Nucleus accumbens (tissue), 56 donors: ENCODE measurements at regions not wholly inside any gene's neighbourhood (a gene's known extent, or its start where the extent isn't known, plus 50 kb on each side); places are given as distances from the start of the nearest gene placed in this dataset.
A peak's percentile ranks its signal among the peaks of the same experiment; 100 is the strongest.
"Not testable (repeated sequence)": the region's sequence is repeated elsewhere in the genome, so short reads cannot be mapped to it uniquely, and the experiment has no call there.

Experiments
- DNase-seq, 56 donors: peaks; one replicate each; lab custom pipeline; 2025; lab: John Stamatoyannopoulos, UW

DNA sequence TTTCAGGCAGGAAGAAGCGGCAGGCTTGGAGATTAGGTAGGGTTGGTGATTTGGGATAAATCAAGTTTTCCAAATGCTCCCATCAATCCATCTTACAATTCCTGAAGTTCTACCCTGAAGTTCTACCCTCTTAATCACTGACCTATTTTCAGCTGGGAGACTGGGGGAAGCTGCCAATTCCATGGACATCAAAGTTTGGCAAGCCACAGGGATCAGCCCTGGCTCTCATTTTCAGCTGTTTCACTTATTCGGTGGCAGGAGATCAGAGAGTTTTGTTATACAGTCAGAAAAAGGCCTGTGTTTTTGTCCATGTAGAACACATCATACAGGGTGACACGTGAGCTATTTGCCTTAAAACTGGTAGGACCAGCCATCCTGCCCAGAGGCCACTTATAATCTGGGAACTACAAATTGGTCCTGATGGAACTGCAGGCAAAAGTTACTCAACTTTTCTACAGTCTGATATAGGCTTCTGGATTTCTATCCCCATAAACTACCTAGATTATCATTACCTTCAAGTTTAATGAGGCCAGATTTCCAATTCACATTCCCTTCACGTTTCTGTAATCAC is 112.9 kb upstream of the ZNF746 start:
- peak in 1 of 56 donors; percentile 11 for DNase-seq

DNA sequence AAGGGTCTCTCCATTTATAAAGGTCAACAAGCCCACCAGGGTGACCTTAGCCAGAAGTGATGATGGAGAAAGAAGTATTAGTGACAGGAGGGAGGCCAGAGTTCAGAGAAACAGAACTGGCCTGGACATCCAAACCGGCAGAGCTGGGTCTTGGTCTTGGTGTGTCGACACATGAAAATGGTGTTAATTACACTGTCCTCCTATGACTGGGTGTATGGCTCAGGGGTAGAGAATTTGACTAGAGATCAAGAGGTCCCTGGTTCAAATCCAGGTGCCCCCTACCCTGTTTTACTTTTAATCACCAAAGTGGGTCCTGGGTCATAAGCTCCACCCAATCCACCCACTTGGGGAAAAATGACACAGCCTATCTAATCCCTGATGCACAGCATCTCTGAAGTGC is 110.6 kb upstream of the ZNF746 start:
- no peak for DNase-seq

DNA sequence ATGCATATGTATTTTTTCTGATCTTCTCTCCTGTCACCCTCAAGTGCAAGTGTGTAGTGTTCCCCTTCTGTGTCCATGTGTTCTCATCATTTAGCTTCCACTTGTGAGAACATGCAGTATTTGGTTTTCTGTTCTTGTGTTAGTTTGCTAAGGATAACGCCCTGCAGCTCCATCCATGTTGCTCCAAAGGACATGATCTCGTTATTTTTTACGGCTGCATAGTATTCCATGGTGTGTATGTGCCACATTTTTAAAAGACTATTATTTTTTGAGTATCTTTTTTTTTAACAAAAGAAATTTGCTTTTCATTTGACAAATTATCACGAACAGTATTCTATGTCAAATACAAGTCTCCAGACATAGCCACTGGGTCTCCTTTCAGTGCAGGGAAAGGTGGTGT is 110.1 kb upstream of the ZNF746 start:
- no peak for DNase-seq

DNA sequence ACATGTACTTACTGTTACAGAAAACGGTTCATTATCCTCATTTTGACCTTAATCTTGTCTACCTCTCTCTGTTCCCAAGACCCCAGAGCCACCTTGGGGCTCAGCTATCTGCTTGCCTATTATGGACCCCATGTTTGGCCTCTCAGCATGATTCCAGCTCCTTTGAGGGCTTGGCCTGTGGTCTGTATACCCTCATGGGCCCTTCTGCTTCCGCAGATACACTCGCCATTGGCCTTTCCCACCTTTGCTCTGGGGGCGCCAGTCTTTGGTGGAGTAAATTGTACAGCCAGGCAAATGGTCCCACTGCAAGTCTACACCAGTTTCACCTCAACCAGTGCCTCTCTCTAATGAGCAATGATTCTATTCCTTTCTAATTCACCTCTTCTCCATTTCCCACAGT is 109.2 kb upstream of the ZNF746 start:
- no peak for DNase-seq

DNA sequence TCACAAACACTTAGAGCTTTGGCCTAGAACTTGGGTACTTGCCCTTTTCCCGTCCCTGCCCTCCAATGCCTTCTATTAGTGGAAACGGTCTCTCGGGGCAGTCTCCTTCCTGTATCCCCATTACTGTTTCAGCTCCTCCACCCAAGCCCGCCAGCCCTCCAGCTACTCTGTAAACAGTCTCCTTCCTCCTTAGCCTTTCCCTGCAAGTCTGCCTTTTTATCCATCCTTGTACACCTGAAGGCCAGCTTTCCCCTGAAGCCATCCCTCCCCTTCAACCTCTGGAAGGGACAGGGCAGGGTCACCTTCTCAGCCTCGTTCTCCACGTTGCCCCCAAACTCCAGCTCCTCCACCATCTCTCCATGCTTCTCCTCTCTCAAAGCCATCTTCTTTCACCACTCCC is 108.1 kb upstream of the ZNF746 start:
- DNase-seq = no peak

DNA sequence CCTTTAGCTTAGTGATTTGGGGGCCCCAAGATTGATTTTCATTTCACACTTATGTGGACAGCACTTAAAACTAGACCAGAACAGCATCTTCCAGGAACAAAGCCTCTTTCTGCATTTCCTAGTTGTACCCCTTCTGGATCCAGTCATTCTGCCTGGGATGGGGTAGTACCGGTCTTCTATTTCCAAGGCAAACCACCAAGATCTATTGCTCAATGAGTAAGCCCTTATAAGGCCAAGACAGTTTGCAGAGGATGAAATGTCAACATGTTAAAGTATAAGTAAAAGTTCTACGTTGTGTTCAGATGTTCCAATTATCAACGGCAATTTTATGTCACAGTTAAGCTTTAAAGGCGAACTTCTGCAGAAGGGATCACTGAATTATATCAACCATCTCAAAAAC is 106.9 kb upstream of the ZNF746 start:
- no peak for DNase-seq

DNA sequence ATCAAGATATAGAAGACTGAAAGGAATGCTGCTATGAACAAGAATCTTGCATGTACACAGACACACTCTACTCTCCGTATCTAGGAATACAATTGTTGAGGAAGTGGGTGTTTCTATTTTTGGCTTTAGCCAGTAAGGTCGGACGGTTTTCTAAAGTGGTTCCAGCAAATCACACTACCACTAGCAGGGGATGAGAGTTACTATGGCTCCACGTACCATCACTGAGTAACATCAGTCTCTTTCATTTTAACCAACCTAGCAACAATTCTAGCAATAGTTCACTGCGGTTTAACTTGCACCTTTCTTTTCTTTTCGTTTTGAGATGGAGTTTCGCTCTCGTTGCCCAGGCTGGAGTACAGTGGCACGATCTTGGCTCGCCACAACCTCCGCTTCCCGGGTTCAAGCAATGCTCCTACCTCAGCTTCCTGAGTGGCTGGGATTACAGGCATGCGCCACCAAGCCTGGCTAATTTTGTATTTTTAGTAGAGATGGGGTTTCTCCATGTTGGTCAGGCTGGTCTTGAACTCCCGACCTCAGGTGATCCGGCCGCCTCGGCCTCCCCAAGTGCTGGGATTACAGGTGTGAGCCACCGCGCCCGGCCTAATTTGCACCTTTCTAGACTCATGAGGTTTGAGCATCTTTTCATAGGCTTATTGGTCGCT is 103.2 kb upstream of the ZNF746 start:
- DNase-seq = not testable (repeated sequence)

DNA sequence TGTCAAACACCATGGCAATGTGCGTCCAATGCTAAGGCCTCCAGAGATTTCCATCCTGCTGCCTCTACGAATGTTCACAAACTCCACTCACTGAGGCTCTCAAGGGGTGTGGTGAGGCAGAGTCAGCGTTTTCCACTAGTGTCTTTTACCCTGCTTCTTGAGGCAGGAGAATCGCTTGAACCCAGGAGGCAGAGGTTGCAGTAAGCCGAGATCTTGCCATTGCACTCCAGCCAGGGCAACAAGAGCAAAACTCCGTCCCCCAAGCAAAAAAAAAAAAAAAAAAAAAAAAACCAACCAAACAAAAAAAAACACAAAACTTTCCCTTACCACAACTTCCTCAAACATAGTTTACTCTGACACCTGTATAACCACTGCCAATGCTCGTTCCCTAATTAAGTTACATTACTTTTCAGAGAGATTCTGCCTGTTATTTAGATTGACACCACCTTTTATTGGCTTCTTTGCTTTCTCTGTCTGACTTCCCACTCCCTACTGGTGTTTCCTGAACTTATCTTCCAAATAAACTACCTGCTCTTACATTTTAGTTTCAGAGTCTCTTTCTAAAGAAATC is 102.1 kb upstream of the ZNF746 start:
- no peak for DNase-seq

DNA sequence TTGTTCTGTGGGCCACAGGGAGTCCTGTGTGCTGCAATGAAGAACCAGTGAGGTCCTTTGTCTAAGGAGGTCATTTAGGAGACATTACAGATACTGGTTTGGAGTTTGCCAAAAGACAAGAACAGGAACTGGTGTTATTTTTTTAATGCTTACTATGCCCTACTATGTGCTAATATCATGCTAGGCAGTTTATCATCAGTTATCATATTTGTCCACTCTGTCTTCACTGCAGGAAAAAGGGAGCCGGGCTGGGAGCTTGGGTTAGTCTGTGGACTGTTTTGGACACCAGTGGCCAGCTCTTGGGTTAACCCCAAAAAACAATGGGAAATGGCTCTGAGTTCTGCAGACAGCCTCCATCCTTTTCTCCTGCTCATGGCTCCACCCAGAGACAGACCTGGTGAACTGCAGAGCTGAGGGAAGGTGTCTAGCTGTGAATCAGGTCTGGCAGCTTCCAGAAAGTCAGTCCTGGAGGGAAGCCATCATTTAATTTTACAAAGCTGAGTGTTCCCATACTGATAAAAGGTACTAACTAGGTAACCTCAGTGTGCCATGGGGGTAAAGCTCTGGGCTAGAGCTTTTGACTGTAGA is 101.2 kb upstream of the ZNF746 start:
- DNase-seq = peak in 5 of 56 donors; percentile 3 to 18 (median 8)

DNA sequence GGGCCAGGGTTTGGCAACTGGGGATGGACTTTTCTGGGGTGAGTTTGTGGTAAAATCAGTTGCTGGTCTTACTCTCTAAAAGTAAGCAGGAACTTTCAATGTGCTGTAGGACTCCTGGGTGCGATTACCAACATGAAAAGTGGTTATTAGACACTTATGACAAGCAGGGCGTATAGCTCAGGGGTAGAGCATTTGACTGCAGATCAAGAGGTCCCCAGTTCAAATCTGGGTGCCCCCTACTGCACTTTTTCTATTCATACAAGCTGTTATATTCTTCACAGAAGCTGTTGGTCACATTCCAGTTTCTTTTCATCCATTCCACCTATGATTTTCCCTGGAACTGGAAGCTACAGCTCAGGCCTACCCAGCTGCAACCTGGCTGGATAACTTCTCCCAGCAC is 100.2 kb upstream of the ZNF746 start:
- DNase-seq = not testable (repeated sequence)

DNA sequence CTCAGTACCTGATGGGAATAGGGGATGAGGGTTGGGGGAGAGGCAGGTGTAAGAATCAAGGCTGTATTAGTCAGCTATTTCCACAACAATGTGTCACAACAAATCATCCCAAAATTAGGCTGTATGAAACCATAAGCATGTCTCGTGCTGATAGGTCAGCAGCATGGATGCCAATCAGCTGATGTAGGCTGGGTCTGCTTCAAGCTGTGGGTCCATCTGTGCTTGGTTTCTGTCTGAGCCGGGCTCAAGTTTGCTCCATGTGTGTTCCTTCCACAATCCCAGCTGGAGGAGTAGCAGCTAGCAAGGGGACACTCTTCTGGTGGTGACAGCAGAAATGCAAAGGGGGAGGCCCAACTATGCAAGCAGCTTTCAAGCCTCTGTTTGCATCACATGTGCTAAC is 97.9 kb upstream of the ZNF746 start:
- no peak for DNase-seq

DNA sequence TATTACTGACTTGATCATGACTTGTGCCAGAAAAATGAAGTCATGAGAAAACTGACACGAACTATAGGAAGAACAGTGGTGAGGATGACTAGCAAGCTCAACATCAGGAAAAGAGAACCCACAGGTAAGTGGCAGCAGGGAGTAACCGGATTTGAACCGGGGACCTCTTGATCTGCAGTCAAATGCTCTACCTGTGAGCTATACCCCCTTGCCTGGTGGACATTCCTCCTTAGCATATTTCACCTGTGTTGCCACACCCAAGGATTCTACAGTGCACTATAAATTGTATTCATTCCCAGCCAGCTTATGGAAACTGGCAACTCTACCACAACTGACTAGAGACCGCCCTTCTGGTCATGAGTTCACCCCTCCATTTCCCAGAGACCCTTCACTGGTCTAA is 97.5 kb upstream of the ZNF746 start:
- no peak for DNase-seq

DNA sequence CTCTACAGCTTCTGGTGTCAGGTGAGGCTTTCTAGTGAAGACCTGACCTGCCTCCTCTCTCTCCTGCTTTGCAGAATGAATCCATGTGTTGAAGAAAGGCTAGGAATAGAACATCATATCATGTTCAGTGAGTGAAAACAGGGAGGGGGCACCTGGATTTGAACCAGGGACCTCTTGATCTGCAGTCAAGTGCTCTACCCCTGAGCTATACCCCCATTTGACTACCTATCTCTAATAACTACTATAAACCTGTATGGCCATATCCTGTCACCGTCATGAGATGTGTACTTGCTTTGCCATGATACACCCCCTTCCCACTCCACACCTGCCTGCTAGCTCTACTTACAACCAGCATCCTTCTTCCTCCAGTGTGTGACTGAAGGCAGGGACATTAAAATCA is 91.3 kb upstream of the ZNF746 start:
- no peak for DNase-seq

DNA sequence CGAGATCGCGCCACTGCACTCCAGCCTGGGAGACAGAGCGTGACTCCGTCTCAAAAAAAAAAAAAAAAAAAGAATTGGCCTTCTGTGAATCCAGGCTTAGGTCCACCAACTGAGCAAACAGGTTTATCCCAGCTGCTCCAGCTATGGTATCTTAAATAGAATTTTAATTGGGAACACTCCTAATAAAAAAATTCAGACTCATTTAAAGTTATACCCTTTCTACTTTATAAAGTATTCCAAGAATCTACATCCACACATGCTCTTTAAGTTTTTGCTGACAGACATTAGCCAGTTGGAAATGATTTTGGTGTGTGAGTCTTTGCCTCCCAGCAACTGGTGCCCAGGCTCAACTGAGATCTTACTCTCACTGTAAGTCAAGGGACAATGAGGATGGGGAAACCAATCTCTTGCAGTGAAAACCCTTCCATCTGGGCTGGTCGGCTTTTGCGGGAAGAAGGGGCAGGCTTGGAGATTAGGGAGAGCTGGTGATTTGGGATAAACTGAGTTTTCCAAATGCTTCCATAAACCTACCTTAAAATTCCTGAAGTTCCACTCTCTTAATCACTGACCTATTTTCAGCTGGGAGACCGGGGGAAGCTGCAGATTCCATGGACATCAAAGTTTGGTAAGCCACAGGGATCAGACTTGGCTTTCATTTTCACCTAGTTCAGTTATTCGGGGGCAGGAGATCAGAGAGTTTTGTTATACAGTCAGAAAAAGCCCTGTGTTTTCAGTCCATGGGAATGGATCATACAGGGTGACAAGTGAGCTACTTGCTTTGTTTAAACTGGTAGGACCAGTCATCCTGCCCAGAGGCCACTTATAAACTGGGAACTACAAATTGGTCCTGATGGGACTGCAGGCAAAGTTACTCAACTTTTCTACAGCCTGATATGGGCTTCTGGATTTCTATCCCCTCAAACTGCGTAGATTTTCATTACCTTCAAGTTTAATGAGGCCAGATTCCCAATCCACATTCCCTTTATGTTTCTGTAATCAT is 89.3 kb upstream of the ZNF746 start:
- DNase-seq = no peak

DNA sequence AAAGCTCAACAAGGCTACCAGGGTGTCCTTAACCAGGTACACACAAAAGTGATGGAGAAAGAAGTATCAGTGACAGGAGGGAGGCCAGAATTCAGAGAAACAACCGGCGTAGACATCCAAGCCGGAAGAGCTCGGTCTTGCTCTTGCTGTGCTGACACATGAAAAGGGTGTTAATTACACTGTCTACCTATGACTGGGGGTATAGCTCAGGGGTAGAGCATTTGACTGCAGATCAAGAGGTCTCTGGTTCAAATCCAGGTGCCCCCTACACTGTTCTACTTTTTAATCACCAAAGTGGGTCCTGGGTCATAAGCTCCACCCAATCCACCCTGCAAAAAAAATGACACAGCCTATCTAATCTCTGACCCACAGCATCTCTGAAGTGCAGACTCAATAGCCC is 86.9 kb upstream of the ZNF746 start:
- no peak for DNase-seq

DNA sequence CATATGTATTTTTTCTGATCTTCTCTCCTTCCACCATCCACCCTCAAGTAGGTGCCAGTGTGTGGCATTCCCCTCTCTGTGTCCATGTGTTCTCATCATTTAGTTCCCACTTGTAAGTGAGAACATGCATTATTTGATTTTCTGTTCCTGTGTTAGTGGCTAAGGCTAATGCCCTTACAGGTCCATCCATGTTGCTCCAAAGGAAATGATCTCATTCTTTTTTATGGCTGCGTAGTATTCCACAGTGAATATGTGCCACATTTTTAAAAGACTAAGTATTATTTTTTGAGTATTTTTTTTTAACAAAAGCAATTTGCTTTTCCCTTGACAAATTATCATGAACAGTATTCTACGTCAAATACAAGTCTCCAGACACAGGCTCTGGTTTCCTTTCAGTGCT is 86.4 kb upstream of the ZNF746 start:
- DNase-seq = no peak

DNA sequence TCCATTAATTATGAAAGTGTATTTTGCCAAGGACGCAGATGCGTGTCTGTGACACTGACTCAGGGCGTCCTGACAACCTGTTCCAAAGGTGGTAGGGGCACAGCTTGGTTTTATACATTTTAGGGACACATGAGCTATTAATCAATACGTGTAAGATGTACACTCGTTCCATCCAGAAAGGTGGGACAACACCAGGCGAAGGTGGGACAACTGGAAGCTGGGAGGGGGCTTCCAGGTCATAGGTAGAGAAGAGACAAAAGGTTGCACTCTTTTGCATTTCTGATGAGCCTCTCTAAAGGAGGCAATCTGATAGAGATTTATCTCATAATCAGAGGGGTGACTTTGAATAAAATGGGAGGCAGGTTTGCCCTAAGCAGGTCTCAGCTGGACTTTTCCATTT is 82.7 kb upstream of the ZNF746 start:
- DNase-seq = no peak

DNA sequence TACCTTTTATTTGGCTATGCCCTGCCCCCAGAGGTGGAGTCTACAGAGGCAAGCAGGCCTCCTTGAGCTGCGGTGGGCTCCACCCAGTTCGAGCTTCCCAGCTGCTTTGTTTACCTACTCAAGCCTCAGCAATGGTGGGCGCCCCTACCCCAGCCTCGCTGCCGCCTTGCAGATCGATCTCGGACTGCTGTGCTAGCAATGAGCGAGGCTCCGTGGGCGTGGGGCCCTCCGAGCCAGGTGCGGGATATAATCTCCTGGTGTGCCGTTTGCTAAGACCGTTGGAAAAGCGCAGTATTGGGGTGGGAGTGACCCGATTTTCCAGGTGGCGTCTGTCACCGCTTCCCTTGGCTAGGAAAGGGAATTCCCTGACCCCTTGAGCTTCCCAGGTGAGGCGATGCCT is 81.8 kb upstream of the ZNF746 start:
- DNase-seq = not testable (repeated sequence)

DNA sequence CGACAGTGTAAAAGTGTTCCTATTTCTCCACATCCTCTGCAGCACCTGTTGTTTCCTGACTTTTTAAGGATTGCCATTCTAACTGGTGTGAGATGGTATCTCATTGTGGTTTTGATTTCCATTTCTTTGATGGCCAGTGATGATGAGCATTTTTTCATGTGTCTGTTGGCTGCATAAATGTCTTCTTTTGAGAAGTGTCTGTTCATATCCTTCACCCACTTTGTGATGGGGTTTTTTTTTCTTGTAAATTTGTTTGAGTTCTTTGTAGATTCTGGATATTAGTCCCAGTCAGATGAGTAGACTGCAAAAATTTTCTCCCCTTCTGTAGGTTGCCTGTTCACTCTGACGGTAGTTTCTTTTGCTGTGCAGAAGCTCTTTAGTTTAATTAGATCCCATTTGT is 76.8 kb upstream of the ZNF746 start:
- DNase-seq = not testable (repeated sequence)

DNA sequence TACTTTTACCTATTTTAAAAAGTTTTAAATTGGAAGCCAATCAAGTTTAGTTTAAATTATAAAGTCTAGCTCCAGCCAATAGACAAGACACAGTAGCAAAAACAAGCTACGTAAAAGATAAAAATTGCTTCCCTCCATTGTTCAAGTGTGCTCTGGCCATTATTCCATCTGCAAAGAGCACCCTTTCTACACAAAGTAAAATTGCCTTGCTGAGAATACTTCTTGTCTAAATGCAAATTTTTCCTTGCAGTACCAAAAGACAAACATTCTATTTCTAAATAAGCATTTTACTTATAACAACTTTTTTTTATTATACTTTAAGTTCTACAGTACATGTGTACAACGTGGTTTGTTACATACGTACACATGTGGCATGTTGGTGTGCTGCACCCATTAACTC is 75.9 kb upstream of the ZNF746 start:
- no peak for DNase-seq

DNA sequence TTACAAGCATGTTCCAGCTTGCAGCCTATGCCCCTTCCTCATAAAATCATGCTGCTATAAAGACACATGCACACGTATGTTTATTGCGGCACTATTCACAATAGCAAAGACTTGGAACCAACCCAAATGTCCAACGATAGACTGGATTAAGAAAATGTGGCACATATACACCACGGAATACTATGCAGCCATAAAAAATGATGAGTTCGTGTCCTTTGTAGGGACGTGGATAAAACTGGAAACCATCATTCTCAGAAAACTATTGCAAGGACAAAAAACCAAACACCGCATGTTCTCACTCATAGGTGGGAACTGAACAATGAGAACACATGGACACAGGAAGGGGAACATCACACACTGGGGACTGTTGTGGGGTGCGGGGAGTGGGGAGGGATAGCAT is 75.3 kb upstream of the ZNF746 start:
- DNase-seq = not testable (repeated sequence)
